ENCODE measurements at regions not wholly inside any gene's neighbourhood (a gene's known extent, or its start where the extent isn't known, plus 50 kb on each side); places are given as distances from the start of the nearest gene placed in this dataset.

- TF ChIP-seq JUN (CRISPR knock-in tag; IDR thresholded peaks at IDR 0.05) (no peak), CTCF (IDR thresholded peaks at IDR 0.05) (no peak), TEAD4 (CRISPR knock-in tag; IDR thresholded peaks at IDR 0.05) (no peak), ZNF232 (CRISPR knock-in tag; IDR thresholded peaks at IDR 0.05) (no peak), ZNF416 (CRISPR knock-in tag; IDR thresholded peaks at IDR 0.05) (no peak), PRDM15 (CRISPR knock-in tag; IDR thresholded peaks at IDR 0.05) (no peak), FOXP1 (CRISPR knock-in tag; IDR thresholded peaks at IDR 0.05; ENCODE audit: borderline replicate concordance) (no peak), ZNF512 (CRISPR knock-in tag; IDR thresholded peaks at IDR 0.05; ENCODE audit: borderline replicate concordance) (no peak), ZNF423 (CRISPR knock-in tag; IDR thresholded peaks at IDR 0.05) (no peak), USF2 (CRISPR knock-in tag; IDR thresholded peaks at IDR 0.05) (no peak), NR3C1 (CRISPR knock-in tag; conservative IDR thresholded peaks at IDR 0.05; ENCODE audit: low read depth) (no peak), CREB1 (CRISPR knock-in tag; IDR thresholded peaks at IDR 0.05) (no peak), AFF4 (CRISPR knock-in tag; IDR thresholded peaks at IDR 0.05; ENCODE audit: borderline replicate concordance) (no peak)
These were observed 312.2 kb downstream of the ADGRG6 start for GRCh38 chr6:142613981-142614380.

Measured in WTC11 (cell line).